Liver (tissue), 3 donors: ENCODE measurements at regions not wholly inside any gene's neighbourhood (a gene's known extent, or its start where the extent isn't known, plus 50 kb on each side); places are given as distances from the start of the nearest gene placed in this dataset.

Experiments used
- ATF3 ChIP-seq: IDR thresholded peaks from 2 replicates; pipeline ENCODE4 v1.6.1; 2016; ENCODE audit warnings: antibody characterized with exemption
- CTCF ChIP-seq: fragments of 150-350 bp; IDR thresholded peaks from 2 replicates; pipeline ENCODE4 v1.5.1; 2017; ENCODE audit warnings: improper control_type of control experiment, low read depth, low read length; ENCODE audit not compliant: missing input control
- FOXA1 ChIP-seq: IDR thresholded peaks from 2 replicates; pipeline ENCODE4 v1.6.1; 2016; ENCODE audit warnings: antibody characterized with exemption
- GABPA ChIP-seq, 2 donors: IDR thresholded peaks in 1 of 2; conservative IDR thresholded peaks in 1 of 2; 2 replicates each; pipeline ENCODE4 v1.6.1; 2016; ENCODE audit warnings: antibody characterized with exemption in 2 of 2, mild to moderate bottlenecking in 1 of 2, moderate library complexity in 1 of 2
- HNF4A ChIP-seq, 2 donors: conservative IDR thresholded peaks; 2 replicates each; pipeline ENCODE4 v1.6.1; 2016; ENCODE audit warnings: antibody characterized with exemption in 2 of 2, mild to moderate bottlenecking in 2 of 2
- MAX ChIP-seq: IDR thresholded peaks from 2 replicates; pipeline ENCODE4 v1.6.1; 2016; ENCODE audit warnings: antibody characterized with exemption
- REST ChIP-seq: IDR thresholded peaks from 2 replicates; pipeline ENCODE4 v1.6.1; 2016; ENCODE audit warnings: antibody characterized with exemption, mild to moderate bottlenecking
- SP1 ChIP-seq: IDR thresholded peaks from 2 replicates; pipeline ENCODE4 v1.6.1; 2018; ENCODE audit warnings: antibody characterized with exemption, mild to moderate bottlenecking
- TAF1 ChIP-seq: conservative IDR thresholded peaks from 2 replicates; pipeline ENCODE4 v1.6.1; 2016; ENCODE audit warnings: antibody characterized with exemption, mild to moderate bottlenecking
- YY1 ChIP-seq: IDR thresholded peaks from 2 replicates; pipeline ENCODE4 v1.6.1; 2016; ENCODE audit warnings: antibody characterized with exemption, mild to moderate bottlenecking
- donor health status: healthy.
- donor health status: healthy.

- TF ChIP-seq CTCF (no peak), REST (no peak), TAF1 (no peak), YY1 (no peak), MAX (no peak), SP1 (no peak), GABPA (IDR thresholded peaks at IDR 0.05 in 1 of 2, conservative IDR thresholded peaks at IDR 0.05 in 1 of 2) (no peak), ATF3 (no peak), HNF4A (conservative IDR thresholded peaks at IDR 0.05) (no peak), FOXA1 (no peak)
Measured at GRCh38 chr4:95640311-95640710, 91.5 kb upstream of the UNC5C start.
